SK-N-SH (cell line): ENCODE measurements at regions not wholly inside any gene's neighbourhood (a gene's known extent, or its start where the extent isn't known, plus 50 kb on each side); places are given as distances from the start of the nearest gene placed in this dataset.

Experiments
- CTCF ChIA-PET: fragments of 300-600, 350-600 bp; formaldehyde crosslinking; extraction: SDS; loops from one replicate; lab custom pipeline; 2021; lab: Yijun Ruan, JAX
- POLR2A ChIA-PET: fragments of 350-600 bp; sonication (Branson Sonifier 250); formaldehyde crosslinking; extraction: SDS; loops from one replicate; lab custom pipeline; 2020; ENCODE audit warnings: antibody characterized with exemption, inconsistent platforms; lab: Yijun Ruan, JAX
- DNase-seq: peaks from one replicate; pipeline ENCODE4 v3.0.0; 2012
- H2AFZ ChIP-seq: fragments of 200-600 bp; sonication (generic); 2 replicates; pipeline ENCODE4 v1.8.1; 2016; ENCODE audit warnings: antibody characterized with exemption, mild to moderate bottlenecking, low read depth
- H3F3A ChIP-seq: fragments of 200-600 bp; sonication (generic); replicated peaks from 2 replicates; pipeline ENCODE3; 2016; ENCODE audit warnings: antibody characterized with exemption, mild to moderate bottlenecking; ENCODE audit not compliant: insufficient read depth
- H3K27ac ChIP-seq, 2 experiments: fragments of 200-500 bp in 1 of 2; fragments of 200-600 bp in 1 of 2; sonication (Bioruptor generic) in 1 of 2; sonication (generic), shearing (Covaris generic) in 1 of 2; 2 replicates each; pipeline versions ENCODE4 v1.5.1 to v1.6.1; 2014 to 2016; ENCODE audit warnings: low read depth in 2 of 2, inconsistent platforms in 1 of 2, low read length in 1 of 2, mild to moderate bottlenecking in 1 of 2, mixed read lengths in 1 of 2
- H3K27me3 ChIP-seq: fragments of 200-600 bp; sonication (generic), shearing (Covaris generic); 2 replicates; pipeline ENCODE4 v1.6.1; 2016; ENCODE audit warnings: mixed run types; ENCODE audit not compliant: insufficient read depth
- H3K36me3 ChIP-seq, 2 experiments: fragments of 200-500 bp in 1 of 2; fragments of 200-600 bp in 1 of 2; sonication (Bioruptor generic) in 1 of 2; sonication (generic) in 1 of 2; replicated peaks in 1 of 2; 2 replicates each; pipeline versions ENCODE3 to v1.5.1; 2014 to 2016; ENCODE audit warnings: low read length in 1 of 2, mild to moderate bottlenecking in 1 of 2; ENCODE audit not compliant: insufficient read depth in 2 of 2, control insufficient read depth in 1 of 2
- H3K4me1 ChIP-seq, 2 experiments: fragments of 200-500 bp in 1 of 2; fragments of 200-600 bp in 1 of 2; sonication (Bioruptor generic) in 1 of 2; sonication (generic), shearing (Covaris generic) in 1 of 2; 2 replicates each; pipeline versions ENCODE4 v1.5.1 to v1.6.1; 2014 to 2016; ENCODE audit warnings: low read depth in 1 of 2, low read length in 1 of 2, mixed run types in 1 of 2; ENCODE audit not compliant: insufficient read depth in 2 of 2, control insufficient read depth in 1 of 2
- H3K4me2 ChIP-seq: fragments of 200-600 bp; sonication (generic), shearing (Covaris generic); 2 replicates; pipeline ENCODE4 v1.6.1; 2017; ENCODE audit warnings: mixed run types
- H3K4me3 ChIP-seq, 2 experiments: fragments of 200-500 bp in 1 of 2; fragments of 200-600 bp in 1 of 2; sonication (Bioruptor generic) in 1 of 2; sonication (generic), shearing (Covaris generic) in 1 of 2; 2 replicates each; pipeline versions ENCODE4 v1.5.1 to v1.8.1; 2014 to 2016; ENCODE audit warnings: low read depth in 2 of 2, inconsistent platforms in 1 of 2, low read length in 1 of 2, mild to moderate bottlenecking in 1 of 2, mixed read lengths in 1 of 2, moderate library complexity in 1 of 2
- H3K79me2 ChIP-seq: fragments of 200-600 bp; sonication (generic); 2 replicates; pipeline ENCODE4 v1.8.1; 2017; ENCODE audit warnings: mild to moderate bottlenecking; ENCODE audit not compliant: insufficient read depth
- H3K9ac ChIP-seq: fragments of 200-600 bp; sonication (generic); 2 replicates; pipeline ENCODE4 v1.6.1; 2017; ENCODE audit warnings: mixed run types
- H3K9me2 ChIP-seq: fragments of 200-600 bp; sonication (generic); 2 replicates; pipeline ENCODE4 v1.6.1; 2017; ENCODE audit warnings: mixed run types
- H3K9me3 ChIP-seq: fragments of 200-600 bp; sonication (generic); 2 replicates; pipeline ENCODE4 v1.6.1; 2017; ENCODE audit warnings: mixed run types, mild to moderate bottlenecking, moderate library complexity
- H4K20me1 ChIP-seq: fragments of 200-600 bp; sonication (generic); 2 replicates; pipeline ENCODE4 v1.6.1; 2017; ENCODE audit warnings: mild to moderate bottlenecking, mixed run types; ENCODE audit not compliant: insufficient read depth
- CHD2 ChIP-seq: fragments of 150-350 bp; IDR thresholded peaks from 2 replicates; pipeline ENCODE4 v1.6.1; 2018; ENCODE audit warnings: low read length; ENCODE audit not compliant: partially characterized antibody
- ELF1 ChIP-seq: IDR thresholded peaks from 2 replicates; pipeline ENCODE4 v1.4.0; 2012
- EP300 ChIP-seq, 2 experiments: IDR thresholded peaks; 2 replicates each; pipeline versions ENCODE4 v1.4.0 to v1.6.1; 2012; ENCODE audit warnings: borderline replicate concordance in 1 of 2, low read depth in 1 of 2, low read length in 1 of 2
- EZH2phosphoT487 ChIP-seq: fragments of 200-600 bp; sonication (generic); IDR thresholded peaks from 2 replicates; pipeline ENCODE4 v1.6.1; 2017; ENCODE audit warnings: low read depth, mixed run types, mild to moderate bottlenecking, antibody characterized with exemption, moderate library complexity, borderline replicate concordance
- FOXJ3 ChIP-seq: sonication (generic); formaldehyde crosslinking; IDR thresholded peaks from 2 replicates; pipeline ENCODE4 v1.5.1; 2020; ENCODE audit warnings: mild to moderate bottlenecking, missing genetic modification reagents
- FOXM1 ChIP-seq: IDR thresholded peaks from 2 replicates; pipeline ENCODE4 v1.4.0; 2012; ENCODE audit warnings: low read depth, mild to moderate bottlenecking
- GABPA ChIP-seq: IDR thresholded peaks from 2 replicates; pipeline ENCODE4 v1.4.0; 2012; ENCODE audit warnings: low read depth, mild to moderate bottlenecking
- MEF2A ChIP-seq: IDR thresholded peaks from 2 replicates; pipeline ENCODE4 v1.4.0; 2012; ENCODE audit warnings: low read depth, borderline replicate concordance
- MXI1 ChIP-seq: IDR thresholded peaks from 2 replicates; pipeline ENCODE4 v1.6.1; 2012; ENCODE audit warnings: mild to moderate bottlenecking, low read depth, low read length, improper control_type of control experiment
- NFIC ChIP-seq: IDR thresholded peaks from 2 replicates; pipeline ENCODE4 v1.4.0; 2012; ENCODE audit warnings: borderline replicate concordance
- NRF1 ChIP-seq: IDR thresholded peaks from 2 replicates; pipeline ENCODE4 v1.6.1; 2012; ENCODE audit warnings: low read depth, mild to moderate bottlenecking, low read length
- POLR2AphosphoS5 ChIP-seq: IDR thresholded peaks from 2 replicates; pipeline ENCODE4 v1.6.1; 2012; ENCODE audit warnings: low read depth, low read length
- RAD21 ChIP-seq: IDR thresholded peaks from 2 replicates; pipeline ENCODE4 v1.6.1; 2012; ENCODE audit warnings: mild to moderate bottlenecking, low read length
- RXRA ChIP-seq: IDR thresholded peaks from 2 replicates; pipeline ENCODE4 v1.4.0; 2012; ENCODE audit warnings: low read depth, mild to moderate bottlenecking, borderline replicate concordance
- SIN3A ChIP-seq: IDR thresholded peaks from 2 replicates; pipeline ENCODE4 v1.6.1; 2012; ENCODE audit warnings: low read depth, mild to moderate bottlenecking, low read length, moderate library complexity, borderline replicate concordance
- SMC3 ChIP-seq: IDR thresholded peaks from 2 replicates; pipeline ENCODE4 v1.6.1; 2012; ENCODE audit warnings: low read depth, low read length, improper control_type of control experiment
- TCF12 ChIP-seq: IDR thresholded peaks from 2 replicates; pipeline ENCODE4 v1.4.0; 2012
- YY1 ChIP-seq: IDR thresholded peaks from 2 replicates; pipeline ENCODE4 v1.4.0; 2012; ENCODE audit warnings: low read depth, mild to moderate bottlenecking
- WGBS: methylation state at CpG from one replicate; pipeline ENCODE4 v1.1.6; 2017; ENCODE audit warnings: low lambda C conversion rate; 5-methylcytosine and 5-hydroxymethylcytosine counted together
- TF ChIP-seq, protein P1 (sequence below): IDR thresholded peaks from 2 replicates; pipeline ENCODE4 v1.4.0; 2012; ENCODE audit warnings: low read depth, borderline replicate concordance
- TF ChIP-seq, protein P2 (sequence below): IDR thresholded peaks from 2 replicates; pipeline ENCODE4 v1.4.0; 2012; ENCODE audit warnings: low read depth
- TF ChIP-seq, protein P3 (sequence below): fragments of 150-350 bp; IDR thresholded peaks from 2 replicates; pipeline ENCODE4 v1.6.1; 2016; ENCODE audit warnings: mild to moderate bottlenecking, low read depth, low read length
- TF ChIP-seq, protein P4 (sequence below): fragments of 150-350 bp; IDR thresholded peaks from 2 replicates; pipeline ENCODE4 v1.6.1; 2017; ENCODE audit warnings: antibody characterized with exemption, low read length, low read depth, borderline replicate concordance
- TF ChIP-seq, protein P5 (sequence below): IDR thresholded peaks from 2 replicates; pipeline ENCODE4; 2012

DNA sequence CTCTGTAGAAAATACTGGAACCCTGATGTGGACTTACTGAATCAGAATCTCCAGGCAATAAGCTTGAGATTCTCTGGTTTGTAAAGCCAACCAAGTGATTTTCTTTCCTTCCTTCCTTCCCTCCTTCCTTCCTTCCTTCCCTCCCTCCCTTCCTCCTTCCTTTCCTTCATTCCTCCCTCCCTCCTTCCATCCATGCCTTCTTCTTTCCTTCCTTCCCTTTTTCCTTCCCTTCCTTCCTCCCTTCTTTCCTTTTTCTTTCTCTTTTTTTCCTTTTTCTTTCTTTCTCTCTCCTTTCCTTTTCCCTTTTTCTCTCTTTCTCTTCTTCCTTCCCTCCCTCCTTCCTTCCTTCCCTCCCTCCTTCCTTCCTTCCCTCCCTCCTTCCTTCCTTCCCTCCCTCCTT, 450.8 kb downstream of the GRXCR1 start:
- Histone ChIP-seq H3K9ac (no peak overlapping the region), H2AFZ (no peak overlapping the region), H3K4me2 (no peak overlapping the region), H3K79me2 (no peaks in the 10 kb centered on the region), H4K20me1 (no peaks in the 10 kb centered on the region), H3K9me2 (no peaks in the 10 kb centered on the region), H3K27me3 (no peaks in the 10 kb centered on the region), H3K27ac (no peak overlapping the region), H3K4me1 (peaks cover 0 to 15% of the 10 kb centered on the region in 2 experiments; a peak in 2 of 4 replicates), H3K36me3 (no peaks in the 10 kb centered on the region), H3K9me3 (no peaks in the 10 kb centered on the region), H3K4me3 (no peak overlapping the region), H3F3A (peaks cover 8% of the 10 kb centered on the region)
- TF ChIP-seq, protein P1, sequence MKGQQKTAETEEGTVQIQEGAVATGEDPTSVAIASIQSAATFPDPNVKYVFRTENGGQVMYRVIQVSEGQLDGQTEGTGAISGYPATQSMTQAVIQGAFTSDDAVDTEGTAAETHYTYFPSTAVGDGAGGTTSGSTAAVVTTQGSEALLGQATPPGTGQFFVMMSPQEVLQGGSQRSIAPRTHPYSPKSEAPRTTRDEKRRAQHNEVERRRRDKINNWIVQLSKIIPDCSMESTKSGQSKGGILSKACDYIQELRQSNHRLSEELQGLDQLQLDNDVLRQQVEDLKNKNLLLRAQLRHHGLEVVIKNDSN: no peak
- TF ChIP-seq TCF12: no peak
- no peak for TF ChIP-seq NFIC
- TF ChIP-seq GABPA: no peak
- TF ChIP-seq POLR2AphosphoS5: no peak
- no peak for TF ChIP-seq SIN3A
- no peak for TF ChIP-seq CHD2
- TF ChIP-seq, protein P2, sequence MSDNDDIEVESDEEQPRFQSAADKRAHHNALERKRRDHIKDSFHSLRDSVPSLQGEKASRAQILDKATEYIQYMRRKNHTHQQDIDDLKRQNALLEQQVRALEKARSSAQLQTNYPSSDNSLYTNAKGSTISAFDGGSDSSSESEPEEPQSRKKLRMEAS: no peak
- TF ChIP-seq, protein P3, sequence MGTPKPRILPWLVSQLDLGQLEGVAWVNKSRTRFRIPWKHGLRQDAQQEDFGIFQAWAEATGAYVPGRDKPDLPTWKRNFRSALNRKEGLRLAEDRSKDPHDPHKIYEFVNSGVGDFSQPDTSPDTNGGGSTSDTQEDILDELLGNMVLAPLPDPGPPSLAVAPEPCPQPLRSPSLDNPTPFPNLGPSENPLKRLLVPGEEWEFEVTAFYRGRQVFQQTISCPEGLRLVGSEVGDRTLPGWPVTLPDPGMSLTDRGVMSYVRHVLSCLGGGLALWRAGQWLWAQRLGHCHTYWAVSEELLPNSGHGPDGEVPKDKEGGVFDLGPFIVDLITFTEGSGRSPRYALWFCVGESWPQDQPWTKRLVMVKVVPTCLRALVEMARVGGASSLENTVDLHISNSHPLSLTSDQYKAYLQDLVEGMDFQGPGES: no peak
- TF ChIP-seq, protein P4, sequence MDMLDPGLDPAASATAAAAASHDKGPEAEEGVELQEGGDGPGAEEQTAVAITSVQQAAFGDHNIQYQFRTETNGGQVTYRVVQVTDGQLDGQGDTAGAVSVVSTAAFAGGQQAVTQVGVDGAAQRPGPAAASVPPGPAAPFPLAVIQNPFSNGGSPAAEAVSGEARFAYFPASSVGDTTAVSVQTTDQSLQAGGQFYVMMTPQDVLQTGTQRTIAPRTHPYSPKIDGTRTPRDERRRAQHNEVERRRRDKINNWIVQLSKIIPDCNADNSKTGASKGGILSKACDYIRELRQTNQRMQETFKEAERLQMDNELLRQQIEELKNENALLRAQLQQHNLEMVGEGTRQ: no peak
- no peak for TF ChIP-seq FOXM1
- TF ChIP-seq RXRA: no peak
- TF ChIP-seq, protein P5, sequence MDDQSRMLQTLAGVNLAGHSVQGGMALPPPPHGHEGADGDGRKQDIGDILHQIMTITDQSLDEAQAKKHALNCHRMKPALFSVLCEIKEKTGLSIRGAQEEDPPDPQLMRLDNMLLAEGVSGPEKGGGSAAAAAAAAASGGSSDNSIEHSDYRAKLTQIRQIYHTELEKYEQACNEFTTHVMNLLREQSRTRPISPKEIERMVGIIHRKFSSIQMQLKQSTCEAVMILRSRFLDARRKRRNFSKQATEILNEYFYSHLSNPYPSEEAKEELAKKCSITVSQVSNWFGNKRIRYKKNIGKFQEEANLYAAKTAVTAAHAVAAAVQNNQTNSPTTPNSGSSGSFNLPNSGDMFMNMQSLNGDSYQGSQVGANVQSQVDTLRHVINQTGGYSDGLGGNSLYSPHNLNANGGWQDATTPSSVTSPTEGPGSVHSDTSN: no peak
- no peak for TF ChIP-seq RAD21
- no peak for DNase-seq
- POLR2A ChIA-PET: no interaction called here
- CTCF ChIA-PET: interaction anchor here (0.6 kb wide), 1 partner anchor 80 kb away, joined by 3 read pairs; no protein-coding TSS in a partner anchor

DNA sequence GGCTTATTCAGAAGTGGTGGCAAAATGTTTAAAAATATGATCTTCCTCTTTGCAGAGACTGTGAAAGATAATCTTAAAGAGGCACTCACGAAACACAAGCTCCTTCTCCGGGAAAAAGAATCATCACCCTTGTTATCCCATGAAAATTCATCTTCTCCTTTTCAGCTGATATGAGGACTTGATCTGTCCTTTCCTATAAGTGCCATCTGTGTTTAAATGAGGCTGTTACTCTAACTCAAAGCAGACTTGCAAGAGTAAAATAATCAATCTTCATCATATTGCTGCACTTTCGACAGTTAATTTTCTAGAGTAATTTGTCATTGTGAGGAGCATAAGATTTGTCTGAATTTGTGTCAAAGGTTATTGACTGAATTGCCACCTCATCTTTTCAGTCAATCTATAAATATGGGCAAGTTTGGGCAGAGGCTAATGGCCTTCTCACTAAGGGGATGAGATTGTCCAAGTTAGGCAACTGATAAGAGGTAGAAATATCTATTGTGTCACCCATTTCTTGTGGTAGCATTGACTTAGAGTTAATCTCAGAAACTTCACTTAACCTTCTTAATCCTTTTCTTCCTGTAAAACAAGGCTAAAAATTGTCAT, 452.9 kb downstream of the GRXCR1 start:
- Histone ChIP-seq H4K20me1 (no peaks in the 10 kb centered on the region), H3K27me3 (no peaks in the 10 kb centered on the region), H3F3A (no peaks in the 10 kb centered on the region), H3K9me2 (no peaks in the 10 kb centered on the region), H3K4me1 (no peaks in the 10 kb centered on the region; a peak in 2 of 4 replicates), H3K27ac (no peak overlapping the region), H3K79me2 (no peaks in the 10 kb centered on the region), H3K36me3 (no peaks in the 10 kb centered on the region), H3K9me3 (no peaks in the 10 kb centered on the region), H2AFZ (no peak overlapping the region), H3K4me3 (no peak overlapping the region), H3K9ac (no peak overlapping the region), H3K4me2 (no peak overlapping the region)
- CTCF ChIA-PET: no interaction called here
- 52% methylated on average over 3 of the region's 3 CpGs for WGBS
- POLR2A ChIA-PET: no interaction called here
- DNase-seq: no peak
- TF ChIP-seq YY1 (no peak), FOXJ3 (no peak), ELF1 (no peak), RXRA (no peak), EP300 (IDR thresholded peaks at IDR 0.05; ENCODE audit: borderline replicate concordance in 1 of 2, low read depth in 1 of 2, low read length in 1 of 2) (no peak), NRF1 (no peak), MXI1 (no peak), SIN3A (no peak), EZH2phosphoT487 (no peak), SMC3 (no peak), MEF2A (no peak)
- TF ChIP-seq, protein P3: no peak
- TF ChIP-seq, protein P4: no peak
